Cerebellar cortex (tissue), 1 donor: ENCODE measurements at regions not wholly inside any gene's neighbourhood (a gene's known extent, or its start where the extent isn't known, plus 50 kb on each side); places are given as distances from the start of the nearest gene placed in this dataset.
"Not testable (repeated sequence)": the region's sequence is repeated elsewhere in the genome, so short reads cannot be mapped to it uniquely, and the experiment has no call there.

Source experiments
- DNase-seq: peaks from one replicate; pipeline ENCODE4 v3.0.0-alpha.2; 2015; ENCODE audit warnings: low spot score

DNA sequence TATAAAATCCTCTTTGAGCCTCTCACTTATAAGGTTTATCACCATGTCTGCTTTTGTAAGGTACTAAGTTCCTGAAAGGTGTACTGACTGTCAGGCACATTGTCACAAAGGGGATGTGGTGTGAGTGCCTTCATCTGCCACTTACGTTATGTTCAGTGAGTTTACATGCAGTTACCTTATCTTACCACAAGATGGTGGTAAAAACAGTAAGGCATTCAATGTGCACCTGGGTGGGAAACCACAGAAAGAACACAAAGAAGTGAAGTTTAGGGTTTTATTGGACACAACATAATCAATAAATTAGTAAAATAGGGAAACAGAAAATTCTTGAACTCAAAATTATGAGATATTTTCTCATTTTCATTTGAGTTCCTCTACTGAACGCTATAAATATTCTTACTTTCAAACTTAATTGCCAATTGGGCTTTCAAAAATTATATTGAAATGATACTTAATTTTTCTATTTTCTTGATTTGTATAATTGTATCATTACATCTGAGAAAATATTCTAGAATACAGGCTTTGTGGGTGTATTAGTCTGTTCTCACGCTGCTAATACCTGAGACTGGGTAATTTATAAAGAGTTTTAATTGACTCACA, 650.8 kb downstream of the PCDH7 start:
- DNase-seq: peak; percentile 31

DNA sequence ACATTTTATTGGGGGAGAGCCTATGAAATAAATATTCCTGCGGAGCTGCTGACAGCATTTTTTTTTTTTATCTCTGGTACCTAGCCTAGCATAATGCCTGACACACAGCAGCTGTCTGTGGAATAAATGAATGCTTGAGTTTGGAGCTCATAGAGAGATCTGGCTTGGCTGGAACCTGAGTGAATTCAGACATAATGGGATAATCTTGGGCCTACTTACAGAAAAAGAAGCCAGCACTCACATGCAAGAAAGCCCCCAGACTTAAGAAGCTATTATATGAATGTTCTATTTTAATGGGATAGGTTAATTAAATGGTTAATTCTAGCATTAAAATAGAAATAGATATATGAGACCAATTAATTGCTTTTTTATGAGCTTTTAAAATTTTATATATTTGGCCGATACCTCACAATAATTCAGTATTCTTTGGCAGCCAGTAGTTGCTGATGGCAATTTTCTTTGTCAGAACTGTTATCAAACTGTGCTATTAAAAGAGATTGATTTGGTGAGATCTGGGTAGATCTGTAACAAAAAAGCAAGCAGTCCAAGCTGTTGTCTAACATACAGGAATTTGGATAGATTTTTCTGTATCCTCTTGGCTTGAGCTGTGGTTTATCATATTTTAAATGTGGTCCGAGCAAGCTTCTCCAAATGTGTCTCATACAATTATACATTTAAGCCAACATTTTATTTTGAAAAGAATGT, 654.2 kb downstream of the PCDH7 start:
- no peak for DNase-seq

DNA sequence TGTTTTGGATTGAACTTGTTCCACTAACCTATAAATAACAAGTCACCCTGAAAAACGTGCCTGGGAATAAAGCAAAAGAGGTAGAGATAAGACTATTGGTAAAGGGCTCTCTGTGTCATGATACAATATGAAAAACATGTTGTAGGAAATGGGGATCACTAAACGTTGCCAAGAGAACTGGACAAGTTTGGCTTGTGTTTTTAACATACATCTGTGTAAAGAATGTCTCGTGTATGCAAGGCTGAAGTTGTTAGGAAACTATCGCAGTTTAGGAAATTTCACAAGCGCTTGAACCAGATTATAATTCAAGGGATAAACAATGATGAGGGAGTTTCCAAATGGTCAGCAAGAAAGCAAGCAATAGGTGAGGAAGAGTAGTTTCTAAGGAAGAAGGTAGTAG, 655.8 kb downstream of the PCDH7 start:
- DNase-seq: no peak

DNA sequence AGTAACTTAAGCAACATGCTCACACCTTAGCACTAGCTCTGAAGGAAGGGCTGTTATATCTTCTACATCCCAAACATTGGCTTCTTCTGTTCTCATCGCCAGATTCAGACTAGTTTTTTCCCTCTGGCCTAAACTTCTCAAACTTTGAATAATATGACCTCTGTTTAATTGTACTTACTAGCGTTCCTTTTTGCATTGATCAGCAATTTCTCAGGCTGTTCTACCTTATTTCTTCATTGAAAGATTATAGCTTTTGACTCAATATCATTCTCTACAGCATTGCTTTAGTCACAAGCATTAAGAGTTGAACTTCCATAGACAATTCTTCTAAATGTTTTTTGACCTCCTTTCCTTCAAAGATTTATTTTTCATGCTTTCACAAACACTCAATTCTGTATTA, 659.2 kb downstream of the PCDH7 start:
- DNase-seq: no peak

DNA sequence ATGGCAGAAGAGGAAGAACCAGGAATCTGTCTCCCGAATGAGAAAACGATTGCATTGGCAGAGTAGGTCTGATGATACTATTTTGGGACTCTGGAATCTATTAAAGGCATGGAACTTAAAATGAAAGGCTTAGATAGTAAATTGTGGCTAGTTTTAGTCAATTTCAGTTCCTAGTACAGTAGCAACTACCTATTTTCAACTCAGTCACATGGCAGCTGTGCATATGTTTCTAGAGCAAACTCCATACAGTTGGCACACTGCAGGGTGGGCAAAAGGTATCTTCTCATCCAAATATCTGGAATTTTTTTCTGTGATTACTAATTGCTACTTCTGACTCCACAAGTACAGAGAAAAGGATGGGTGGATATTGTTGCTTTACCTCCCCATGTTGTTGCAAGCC, 663.6 kb downstream of the PCDH7 start:
- DNase-seq: no peak

DNA sequence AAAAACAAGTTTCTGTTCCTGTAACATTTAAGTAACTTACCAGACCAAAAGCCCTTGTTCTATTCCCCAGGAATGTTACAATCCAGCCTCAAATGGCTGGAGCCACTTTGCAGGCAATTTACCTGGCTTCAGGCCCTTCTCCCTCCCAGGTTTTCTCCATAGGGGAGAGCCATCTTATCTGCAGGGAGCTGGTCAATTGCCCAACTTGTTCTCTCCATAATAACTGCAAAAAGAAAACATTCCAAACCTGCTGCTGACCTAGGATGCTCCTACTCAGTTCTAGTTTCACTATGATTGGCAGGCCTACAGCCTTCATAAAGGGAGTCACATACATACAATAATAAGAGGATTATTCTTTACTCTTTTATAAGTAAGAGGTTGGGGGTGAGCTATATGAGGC, 670.7 kb downstream of the PCDH7 start:
- no peak for DNase-seq

DNA sequence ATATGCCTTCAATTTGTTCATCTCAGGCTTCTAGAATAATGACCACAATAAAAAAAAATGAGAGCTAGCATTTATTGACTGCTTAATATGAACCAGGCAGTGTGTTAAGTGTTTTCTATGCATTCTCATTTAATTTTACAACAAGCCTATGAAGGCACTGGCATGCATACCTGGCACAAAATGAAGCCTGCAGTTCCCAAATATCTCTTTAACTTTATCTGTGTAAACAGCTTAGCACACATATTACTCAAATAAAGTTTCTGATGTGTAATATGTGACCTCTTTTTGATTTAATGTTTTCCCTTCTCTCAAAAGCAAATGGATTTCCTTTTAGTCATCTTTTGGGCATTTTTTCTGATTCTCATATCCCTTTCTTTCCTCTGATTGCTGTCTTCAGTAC, 671.8 kb downstream of the PCDH7 start:
- DNase-seq: no peak

DNA sequence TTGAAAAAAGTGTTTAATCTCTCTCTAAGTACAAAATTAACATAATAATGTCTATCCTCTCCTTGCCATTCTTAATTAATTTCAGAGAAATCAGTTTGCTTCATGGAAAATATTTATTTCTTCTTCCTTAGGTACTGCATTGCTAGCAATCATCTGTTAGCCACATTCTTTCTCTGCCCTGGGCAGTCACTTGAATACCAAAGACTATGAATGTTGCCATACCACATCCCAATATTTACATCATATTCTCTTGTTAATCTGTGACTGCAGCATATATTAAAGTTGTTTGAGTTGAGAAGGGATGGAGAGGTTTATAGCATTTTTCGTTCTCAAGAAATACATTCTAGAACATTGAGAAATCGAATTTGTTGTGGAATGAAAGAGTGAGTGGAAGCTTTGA, 672.8 kb downstream of the PCDH7 start:
- no peak for DNase-seq

DNA sequence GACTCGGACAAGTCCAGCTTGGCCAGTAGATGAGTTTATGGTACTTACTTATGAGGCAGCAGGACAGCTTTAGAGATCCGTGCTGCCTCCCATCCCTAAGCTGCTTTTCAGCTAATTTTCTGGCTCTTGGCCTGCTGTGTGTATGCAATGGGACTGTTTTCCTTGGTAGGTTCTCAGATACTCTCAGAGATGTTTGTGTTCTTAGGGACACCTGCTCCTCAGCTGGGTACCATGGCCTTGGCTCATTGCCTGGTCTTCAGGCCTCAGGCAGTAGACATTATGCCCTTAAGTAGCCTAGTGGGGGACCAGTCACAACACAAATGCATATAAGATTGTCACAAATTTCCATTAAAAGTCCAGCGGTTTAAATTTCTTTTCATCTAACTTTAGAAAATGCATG, 688.0 kb downstream of the PCDH7 start:
- no peak for DNase-seq

DNA sequence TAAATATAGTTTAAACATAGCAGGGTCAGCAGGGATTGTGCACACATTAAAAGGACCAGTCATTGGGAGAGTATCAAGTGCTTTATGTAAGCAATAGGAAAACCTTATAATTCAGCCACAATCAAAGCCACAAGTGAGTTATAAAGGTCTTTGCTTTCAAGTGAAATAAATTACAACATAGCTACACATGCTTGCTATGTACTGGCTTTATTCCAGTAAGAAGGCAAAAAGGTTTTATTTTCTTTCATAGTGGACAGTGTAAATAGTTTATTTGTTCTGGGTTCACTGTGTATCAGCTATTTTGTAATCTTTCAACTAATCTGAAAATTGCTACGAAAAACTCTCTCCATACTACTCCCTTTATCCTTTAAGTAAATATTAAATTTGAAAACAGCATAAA, 691.4 kb downstream of the PCDH7 start:
- DNase-seq: no peak

DNA sequence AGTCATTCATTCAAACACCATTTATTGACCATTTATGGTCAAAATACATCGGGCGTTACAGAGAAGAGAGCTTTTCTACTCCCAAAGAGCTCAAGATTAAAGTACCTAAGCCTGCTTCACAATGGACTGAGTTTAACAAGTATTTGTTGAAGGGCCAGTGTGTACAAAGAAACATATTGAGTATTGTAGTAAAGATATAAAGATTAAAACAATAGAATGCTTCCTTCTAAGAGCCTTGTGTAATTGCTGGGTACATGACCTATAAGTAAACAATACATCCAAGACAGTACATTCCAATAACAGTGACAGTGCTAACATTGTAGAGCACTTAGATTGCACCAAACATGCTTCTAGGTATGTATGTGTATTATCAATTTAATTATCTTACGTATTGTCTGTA, 695.5 kb downstream of the PCDH7 start:
- DNase-seq: no peak

DNA sequence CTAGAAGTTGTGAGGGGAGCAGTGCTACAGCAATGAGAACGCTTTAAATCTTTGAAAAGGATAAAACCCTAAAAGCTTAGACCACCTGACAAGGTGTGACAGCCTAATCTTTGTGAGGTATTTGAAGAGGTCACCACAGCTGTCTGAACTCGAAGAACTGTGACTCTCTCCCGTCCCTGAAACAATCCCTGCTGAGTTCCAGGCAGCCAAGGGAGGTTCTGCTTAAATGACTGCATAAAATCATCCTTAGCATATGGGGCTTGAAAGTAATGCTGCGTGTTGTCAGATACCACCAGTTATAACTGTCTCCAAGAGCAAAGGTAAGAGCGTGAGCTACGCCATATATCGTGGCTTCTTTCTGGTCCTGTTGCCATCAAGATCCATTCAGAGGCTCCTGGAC, 696.3 kb downstream of the PCDH7 start:
- DNase-seq: no peak

DNA sequence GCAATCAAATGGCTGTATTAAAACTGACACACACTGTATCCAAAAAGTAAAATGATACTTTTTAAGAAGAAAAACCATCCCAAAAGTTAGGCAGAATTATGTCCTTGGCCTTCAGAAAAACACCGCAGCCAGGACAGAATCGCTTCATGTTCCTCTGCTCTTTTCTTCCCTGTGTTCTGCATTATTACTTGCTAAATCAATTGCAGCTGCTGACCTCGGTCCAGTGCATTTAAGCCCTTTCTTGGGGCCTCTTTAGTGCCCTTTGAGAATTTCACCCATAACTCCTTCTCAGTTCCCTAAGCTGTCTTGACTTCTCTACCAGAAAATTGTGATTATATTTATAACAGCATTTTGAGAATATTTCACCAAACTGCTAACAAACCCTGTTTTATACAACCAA, 696.9 kb downstream of the PCDH7 start:
- no peak for DNase-seq

DNA sequence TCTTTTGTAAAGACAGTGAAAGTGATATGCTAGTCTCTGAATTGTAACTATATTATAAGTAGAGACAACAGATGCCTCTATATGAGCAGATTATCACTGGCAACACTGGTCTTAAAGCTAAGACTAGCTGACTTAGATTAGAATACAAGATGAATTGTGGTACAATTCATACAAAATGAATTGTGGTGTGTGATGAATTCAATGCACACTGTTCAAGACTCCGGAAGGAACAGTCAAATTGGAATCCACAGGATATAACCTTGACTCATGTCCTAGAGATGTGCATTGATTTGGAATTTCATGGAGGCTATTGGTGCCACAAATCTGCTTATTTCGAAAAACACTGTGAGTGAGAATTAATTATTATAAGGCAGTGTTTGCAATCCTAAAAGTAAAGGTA, 701.8 kb downstream of the PCDH7 start:
- DNase-seq: no peak

DNA sequence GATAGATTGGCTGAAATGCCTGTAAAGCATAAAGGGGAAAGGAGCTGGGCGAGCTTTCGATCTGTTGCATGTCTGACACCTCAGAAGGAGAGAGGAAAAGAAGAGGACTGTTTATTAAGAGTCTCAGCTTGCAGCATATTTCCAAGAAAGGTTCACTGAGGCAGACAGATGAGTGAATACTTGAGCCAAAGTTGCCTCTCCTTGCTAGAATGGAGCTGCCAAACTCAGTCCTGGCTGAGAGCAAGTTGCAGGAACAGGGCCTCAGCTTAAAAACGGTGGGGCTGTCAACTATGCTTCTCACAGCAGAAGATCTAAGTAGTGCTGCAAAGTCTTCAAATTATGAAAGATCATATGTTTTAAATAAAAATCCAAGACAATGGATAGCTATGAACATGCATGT, 707.5 kb downstream of the PCDH7 start:
- no peak for DNase-seq

DNA sequence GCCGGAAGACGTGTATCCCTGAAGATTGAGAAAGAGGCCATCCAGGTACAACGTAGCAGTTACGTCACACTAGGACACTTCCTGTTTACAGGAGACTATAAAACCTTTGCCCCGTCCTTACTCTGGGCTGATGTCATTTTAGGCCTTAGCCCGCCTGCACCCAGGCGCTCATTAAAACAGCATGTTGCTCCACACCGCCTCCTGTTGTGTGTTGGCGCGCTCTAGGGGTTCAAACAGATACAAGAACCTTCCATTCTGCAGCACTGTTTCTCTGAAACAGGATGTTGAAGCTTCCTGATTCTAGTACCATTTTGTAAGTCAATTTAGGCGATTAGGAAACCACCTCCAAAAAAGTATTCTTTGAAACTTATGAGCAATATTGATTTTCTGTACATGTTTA, 722.1 kb downstream of the PCDH7 start:
- no peak for DNase-seq

DNA sequence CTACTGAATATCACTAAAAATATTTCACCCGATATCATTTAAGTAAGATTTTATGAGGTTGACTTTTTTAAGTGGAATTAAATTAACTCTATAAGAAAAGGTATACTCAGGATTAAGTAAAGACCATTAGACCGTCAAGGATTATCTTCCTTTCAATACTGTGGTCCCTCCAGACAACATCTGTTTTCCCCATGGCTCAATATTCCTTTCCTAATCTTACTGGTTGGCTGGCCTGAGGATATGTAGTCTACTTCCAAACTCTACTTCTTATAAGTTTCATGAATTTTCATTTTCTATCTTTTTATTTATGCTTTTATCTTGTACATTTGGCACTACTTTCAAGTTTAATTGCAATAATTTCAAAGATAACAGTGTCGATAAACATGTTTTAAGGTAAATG, 725.4 kb downstream of the PCDH7 start:
- no peak for DNase-seq

DNA sequence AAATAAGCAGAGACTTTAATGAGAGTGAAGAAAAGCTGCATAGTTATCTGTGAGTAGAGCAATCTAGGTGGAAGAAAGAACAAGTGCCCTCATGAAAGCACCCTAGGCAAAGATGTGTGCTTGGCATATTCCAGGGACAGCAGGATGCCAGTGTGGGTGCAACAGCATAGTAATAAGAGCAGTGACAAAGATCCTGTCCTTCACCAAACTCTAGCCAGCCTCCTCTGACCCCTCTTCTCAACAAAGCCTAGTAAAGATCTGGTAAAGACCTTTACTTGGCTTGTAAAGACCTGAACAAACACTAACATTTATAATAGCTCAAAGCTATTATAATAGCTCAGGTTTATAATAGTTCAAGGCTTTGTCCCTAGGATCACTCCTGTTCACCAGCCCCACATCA, 735.4 kb downstream of the PCDH7 start:
- no peak for DNase-seq

DNA sequence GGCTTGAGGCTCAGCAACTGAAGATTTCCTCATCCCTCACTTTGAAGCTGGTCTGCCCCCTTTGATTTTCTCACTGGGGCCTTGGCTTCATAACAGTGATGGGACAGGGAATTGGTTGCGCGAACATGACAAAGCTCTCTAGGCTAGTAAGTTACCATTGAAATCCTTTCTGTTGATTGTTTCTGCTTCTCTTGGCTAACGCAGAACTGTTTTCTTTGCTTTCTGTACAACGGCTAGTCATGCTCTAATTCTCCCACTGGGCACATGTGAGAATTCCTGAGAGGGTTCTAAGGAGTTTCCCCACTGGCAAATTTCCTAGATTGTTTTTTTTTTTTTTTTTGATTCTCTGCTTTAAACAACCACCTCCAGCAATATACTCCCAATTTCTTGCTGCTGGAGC, 738.6 kb downstream of the PCDH7 start:
- no peak for DNase-seq

DNA sequence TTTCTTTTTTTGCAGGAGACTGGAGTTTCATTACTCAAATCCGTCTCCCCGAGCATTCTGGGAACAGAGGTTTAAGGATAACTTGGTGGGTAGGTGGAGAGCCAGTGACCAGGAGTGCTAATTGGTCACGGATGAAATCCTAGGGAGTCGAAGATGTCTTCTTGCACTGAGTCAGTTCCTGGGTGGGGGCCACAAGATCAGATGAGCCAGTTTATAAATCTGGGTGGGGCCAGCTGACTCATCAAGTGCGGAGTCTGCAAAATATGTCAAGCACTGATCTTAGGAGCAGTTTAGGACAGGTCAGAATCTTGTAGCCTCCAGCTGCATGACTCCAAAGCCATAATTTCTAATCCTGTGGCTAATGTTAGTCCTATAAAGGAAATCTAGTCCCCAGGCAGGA, 741.3 kb downstream of the PCDH7 start:
- DNase-seq: no peak

DNA sequence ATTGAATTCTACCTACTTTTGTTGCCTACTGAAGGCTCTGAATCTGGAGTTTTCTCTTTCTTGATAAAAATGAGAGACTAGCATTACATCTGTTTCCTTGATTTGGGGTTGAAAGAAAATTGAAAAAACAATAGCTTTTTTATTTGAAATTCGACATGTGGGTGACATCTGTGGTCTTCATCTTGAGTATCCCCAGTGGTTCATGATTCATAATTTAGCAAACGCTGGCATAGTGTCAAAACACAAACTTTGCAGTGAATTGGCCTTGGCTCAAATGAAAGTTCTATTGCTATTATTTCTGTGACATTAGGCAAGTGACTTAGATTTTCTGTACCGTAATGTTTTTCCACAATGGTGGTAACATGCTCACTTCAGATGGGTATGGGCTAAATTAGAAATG, 747.6 kb downstream of the PCDH7 start:
- no peak for DNase-seq

DNA sequence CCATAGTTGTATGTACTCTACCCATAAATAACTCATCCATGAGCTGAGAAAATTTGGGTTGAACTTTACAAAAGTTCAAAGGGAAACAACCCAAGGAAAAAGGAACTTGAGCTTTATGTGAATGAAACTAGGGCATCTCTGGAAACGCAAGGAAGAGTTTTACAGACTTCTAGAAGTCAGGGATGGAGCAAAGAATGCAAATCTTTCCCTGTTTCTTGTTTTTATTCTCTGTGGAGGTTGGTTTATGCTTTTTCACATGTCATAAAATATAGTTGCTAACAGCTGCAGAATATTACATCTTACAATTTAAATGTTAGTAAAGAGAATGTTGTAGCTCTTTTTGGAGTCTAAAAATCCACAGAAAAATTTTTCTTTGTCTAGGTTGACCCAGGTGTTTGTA, 754.1 kb downstream of the PCDH7 start:
- DNase-seq: no peak

DNA sequence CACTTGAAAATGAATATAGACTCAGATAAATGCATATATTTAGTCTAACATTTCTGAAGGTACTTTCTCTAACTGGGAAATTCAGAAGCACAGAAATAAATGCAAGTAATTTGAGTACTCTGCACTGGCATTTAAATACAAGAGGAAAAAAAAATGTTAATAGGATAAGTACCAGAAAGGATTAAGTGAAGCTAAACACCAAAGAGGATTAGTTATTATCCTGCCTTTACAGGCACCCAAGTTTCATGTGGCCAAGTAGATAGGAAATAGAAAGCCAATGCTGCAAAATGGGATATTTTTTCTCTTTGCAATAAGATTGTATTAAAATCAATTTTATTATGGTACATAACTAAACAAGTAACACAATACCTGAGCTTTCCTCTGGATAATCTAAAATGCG, 762.5 kb downstream of the PCDH7 start:
- no peak for DNase-seq

DNA sequence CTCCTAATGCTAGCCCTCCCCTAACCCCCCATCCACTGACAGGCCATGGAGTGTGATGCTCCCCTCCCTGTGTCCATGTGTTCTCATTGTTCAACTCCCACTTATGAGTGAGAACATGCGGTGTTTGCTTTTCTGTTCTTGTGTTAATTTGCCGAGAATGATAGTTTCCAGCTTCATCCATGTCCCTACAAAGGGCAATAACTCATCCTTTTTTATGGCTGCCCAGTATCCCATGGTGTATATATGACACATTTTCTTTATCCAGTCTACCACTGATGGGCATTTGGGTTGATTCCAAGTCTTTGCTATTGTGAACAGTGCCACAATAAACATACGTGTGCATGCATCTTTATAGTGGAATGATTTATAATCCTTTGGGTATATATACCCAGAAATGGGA, 779.0 kb downstream of the PCDH7 start:
- DNase-seq: not testable (repeated sequence)
